Activated CD4-positive, alpha-beta T cell treated with anti-CD3 and anti-CD28 coated beads, Interleukin-2, amount 10 ng/mL, durations not matched to agents 7 days and 5 days (primary cell): ENCODE measurements at regions not wholly inside any gene's neighbourhood (a gene's known extent, or its start where the extent isn't known, plus 50 kb on each side); places are given as distances from the start of the nearest gene placed in this dataset.

ENCODE experiments used
- CTCF ChIA-PET: fragments of 350-600 bp; sonication (Branson Sonifier 250); formaldehyde crosslinking; loops from one replicate; lab custom pipeline; 2021; ENCODE audit warnings: antibody characterized with exemption; lab: Charles Lee
- POLR2A ChIA-PET: fragments of 350-600 bp; sonication (Branson Sonifier 250); formaldehyde crosslinking; loops from one replicate; lab custom pipeline; 2021; ENCODE audit warnings: antibody characterized with exemption; lab: Charles Lee
- DNase-seq: peaks from one replicate; pipeline ENCODE4 v3.0.0-alpha.2; 2020
- H3K27ac Mint-ChIP-seq: one replicate; pipeline ENCODE4 v1.8.0; 2021; ENCODE audit warnings: mild to moderate bottlenecking, moderate library complexity, mixed read lengths
- H3K27me3 Mint-ChIP-seq: one replicate; pipeline ENCODE4 v1.8.0; 2021; ENCODE audit warnings: mixed read lengths
- H3K36me3 Mint-ChIP-seq: one replicate; pipeline ENCODE4 v1.8.0; 2021; ENCODE audit warnings: low read depth, mixed read lengths
- H3K4me1 Mint-ChIP-seq: one replicate; pipeline ENCODE4 v1.8.0; 2021; ENCODE audit warnings: mixed read lengths
- H3K4me3 Mint-ChIP-seq: one replicate; pipeline ENCODE4 v1.8.0; 2021; ENCODE audit warnings: mild to moderate bottlenecking, moderate library complexity, mixed read lengths
- H3K9me3 Mint-ChIP-seq: one replicate; pipeline ENCODE4 v1.8.0; 2021; ENCODE audit warnings: mixed read lengths

DNA sequence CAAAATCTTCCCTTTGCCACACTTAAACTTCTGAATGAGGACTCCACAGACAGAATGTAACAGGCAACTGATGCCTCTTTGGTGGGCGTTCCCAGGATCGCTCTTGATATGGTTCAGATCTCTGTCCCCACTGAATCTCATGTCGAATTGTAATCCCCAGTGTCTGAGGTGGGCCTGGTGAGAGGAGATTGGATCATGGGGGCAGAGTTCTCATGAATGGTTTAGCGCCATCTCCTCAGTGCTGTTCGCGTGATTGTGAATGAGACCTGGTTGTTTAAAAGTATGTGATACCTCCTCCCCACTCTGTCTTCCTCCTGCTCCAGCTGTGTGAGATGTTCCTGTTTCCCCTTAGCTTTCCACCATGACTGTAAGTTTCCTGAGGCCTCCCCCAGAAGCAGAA is 111.1 kb upstream of the SLC66A3 start:
- no peaks in the 10 kb centered on the region for H3K36me3 Mint-ChIP-seq
- no peaks in the 10 kb centered on the region for H3K4me1 Mint-ChIP-seq
- no peak overlapping the region for H3K27ac Mint-ChIP-seq
- peaks cover 16% of the 10 kb centered on the region for H3K27me3 Mint-ChIP-seq
- ChIA-PET POLR2A (no interaction called here), CTCF (no interaction called here)
- no peak for DNase-seq
- no peak overlapping the region for H3K4me3 Mint-ChIP-seq
- H3K9me3 Mint-ChIP-seq = peaks cover 4% of the 10 kb centered on the region

DNA sequence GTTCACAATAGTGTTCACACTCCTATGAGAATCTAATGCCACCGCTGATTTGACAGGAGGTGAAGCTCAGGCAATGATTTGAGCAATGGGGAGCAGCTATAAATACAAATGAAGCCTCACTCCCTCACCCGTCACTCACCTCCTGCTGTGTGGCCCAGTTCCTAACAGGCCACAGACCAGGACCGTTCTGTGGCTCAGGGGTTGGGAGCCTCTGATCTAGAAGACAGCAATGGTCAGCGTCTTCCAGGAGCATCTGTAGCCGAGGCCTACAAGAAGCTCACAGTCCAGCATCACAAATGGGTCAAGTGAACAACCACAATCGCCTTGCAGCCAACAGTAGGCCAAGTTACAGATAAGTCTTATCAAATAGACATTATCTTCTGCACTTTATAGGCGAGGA is 110.0 kb upstream of the SLC66A3 start:
- H3K9me3 Mint-ChIP-seq = no peaks in the 10 kb centered on the region

DNA sequence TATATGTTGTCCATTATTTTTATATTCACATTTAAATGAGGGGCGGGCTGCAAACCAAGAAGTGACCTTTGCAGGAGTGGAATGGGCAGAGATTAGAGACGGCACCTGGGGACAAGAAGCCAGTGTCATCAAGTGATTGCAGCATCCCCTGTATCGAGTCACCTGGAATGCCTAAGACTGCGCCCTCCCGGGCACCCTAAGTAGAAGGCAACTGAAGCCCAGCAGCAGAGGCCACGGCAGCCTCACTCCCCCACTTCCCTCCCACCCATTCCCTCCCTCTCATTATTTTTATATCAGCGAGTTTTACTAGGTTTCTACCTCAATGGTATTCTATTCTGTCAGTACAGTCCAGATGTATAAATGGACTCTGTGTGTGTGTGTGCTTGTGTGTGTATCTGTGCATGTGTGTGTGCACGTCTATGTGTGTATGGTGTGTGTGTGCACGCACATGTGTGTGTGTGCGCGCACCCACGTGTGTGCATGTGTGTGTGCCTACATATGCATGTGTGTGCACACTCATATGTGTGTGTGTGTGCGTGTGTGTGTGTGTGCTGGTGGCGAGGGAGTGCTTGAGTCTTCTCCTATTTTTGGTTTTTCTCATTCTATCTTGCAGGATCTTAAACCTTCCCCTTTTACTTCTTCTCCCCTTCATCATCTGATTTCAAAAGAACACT is 106.8 kb upstream of the SLC66A3 start:
- Mint-ChIP-seq H3K36me3 (no peaks in the 10 kb centered on the region), H3K27ac (no peak overlapping the region), H3K4me3 (no peak overlapping the region), H3K27me3 (peaks cover 2% of the 10 kb centered on the region), H3K9me3 (no peaks in the 10 kb centered on the region), H3K4me1 (no peaks in the 10 kb centered on the region)
- no peak for DNase-seq
- ChIA-PET POLR2A (no interaction called here), CTCF (no interaction called here)

More for the DNA sequence above, 110.0 kb upstream of the SLC66A3 start:
- H3K4me1 Mint-ChIP-seq = no peaks in the 10 kb centered on the region
- H3K4me3 Mint-ChIP-seq = no peak overlapping the region
- ChIA-PET CTCF (no interaction called here), POLR2A (no interaction called here)
- H3K27ac Mint-ChIP-seq = no peak overlapping the region
- DNase-seq = no peak
- no peaks in the 10 kb centered on the region for H3K36me3 Mint-ChIP-seq
- peaks cover 9% of the 10 kb centered on the region for H3K27me3 Mint-ChIP-seq

DNA sequence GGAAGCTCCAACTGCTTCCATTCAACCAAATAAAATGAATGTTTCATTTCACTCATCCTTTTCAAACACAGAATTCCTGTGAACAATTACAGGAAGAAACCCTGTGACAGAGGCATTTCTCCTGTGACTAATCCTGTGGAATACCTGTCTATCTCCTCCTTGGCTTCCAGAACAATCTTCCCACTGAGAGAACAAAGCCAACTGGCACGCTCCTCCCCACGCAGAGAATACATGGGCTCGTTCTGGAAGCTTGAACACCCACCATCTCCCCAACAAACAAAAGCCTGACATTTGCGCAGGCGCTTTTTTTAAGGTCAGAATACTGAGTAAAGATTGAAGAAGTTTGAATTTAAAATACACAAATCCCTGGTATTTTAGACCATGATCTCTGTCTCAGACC is 104.7 kb upstream of the SLC66A3 start:
- Mint-ChIP-seq H3K4me3 (no peak overlapping the region), H3K27ac (no peak overlapping the region), H3K4me1 (no peaks in the 10 kb centered on the region), H3K36me3 (no peaks in the 10 kb centered on the region), H3K27me3 (no peaks in the 10 kb centered on the region), H3K9me3 (no peaks in the 10 kb centered on the region)
- no peak for DNase-seq
- ChIA-PET CTCF (no interaction called here), POLR2A (no interaction called here)

DNA sequence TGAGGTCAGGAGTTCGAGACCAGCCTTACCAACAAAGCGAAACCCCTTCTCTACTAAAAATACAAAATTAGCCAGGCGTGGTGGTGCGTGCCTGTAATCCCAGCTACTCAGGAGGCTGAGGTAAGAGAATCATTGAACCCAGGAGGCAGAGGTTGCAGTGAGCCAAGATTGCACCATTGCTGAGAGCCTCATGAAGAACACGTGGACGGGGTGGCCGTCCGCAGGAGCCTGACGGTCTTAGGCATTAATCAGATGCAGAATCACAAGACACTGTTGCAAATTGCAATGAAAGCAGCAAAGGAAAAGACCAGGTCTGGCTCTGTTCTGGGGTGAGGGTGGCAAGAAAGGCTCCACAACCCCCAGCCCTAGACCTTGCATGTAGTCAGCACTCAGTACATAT is 104.0 kb upstream of the SLC66A3 start:
- no peaks in the 10 kb centered on the region for H3K4me1 Mint-ChIP-seq
- H3K27ac Mint-ChIP-seq = no peak overlapping the region
- no peaks in the 10 kb centered on the region for H3K36me3 Mint-ChIP-seq
- H3K9me3 Mint-ChIP-seq = no peaks in the 10 kb centered on the region
- DNase-seq = no peak
- ChIA-PET POLR2A (no interaction called here), CTCF (no interaction called here)
- H3K27me3 Mint-ChIP-seq = no peaks in the 10 kb centered on the region
- no peak overlapping the region for H3K4me3 Mint-ChIP-seq

DNA sequence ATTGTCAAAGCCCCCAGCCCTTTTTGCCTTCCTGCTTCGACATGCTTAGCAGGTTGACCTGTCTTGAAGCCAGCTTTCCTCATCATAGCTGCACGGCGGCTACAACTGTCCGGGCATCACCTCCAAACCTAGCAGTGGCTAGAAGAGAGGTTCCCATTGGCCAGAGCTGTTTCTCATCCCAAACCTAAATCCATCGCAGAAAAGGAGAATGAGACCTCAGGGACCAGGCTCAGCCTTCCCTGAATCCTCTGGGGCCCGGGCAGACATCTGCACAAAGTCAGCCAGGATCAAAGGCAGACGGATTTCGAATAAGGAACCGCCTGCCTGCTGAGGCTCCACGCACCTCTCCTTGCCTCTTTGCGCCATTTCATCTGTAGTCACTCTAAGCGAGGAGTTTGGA is 101.7 kb upstream of the SLC66A3 start:
- Mint-ChIP-seq H3K36me3 (no peaks in the 10 kb centered on the region), H3K4me1 (no peaks in the 10 kb centered on the region), H3K27me3 (peaks cover 14% of the 10 kb centered on the region), H3K9me3 (no peaks in the 10 kb centered on the region), H3K27ac (no peak overlapping the region), H3K4me3 (no peak overlapping the region)
- no peak for DNase-seq
- POLR2A ChIA-PET = no interaction called here
- CTCF ChIA-PET = no interaction called here

DNA sequence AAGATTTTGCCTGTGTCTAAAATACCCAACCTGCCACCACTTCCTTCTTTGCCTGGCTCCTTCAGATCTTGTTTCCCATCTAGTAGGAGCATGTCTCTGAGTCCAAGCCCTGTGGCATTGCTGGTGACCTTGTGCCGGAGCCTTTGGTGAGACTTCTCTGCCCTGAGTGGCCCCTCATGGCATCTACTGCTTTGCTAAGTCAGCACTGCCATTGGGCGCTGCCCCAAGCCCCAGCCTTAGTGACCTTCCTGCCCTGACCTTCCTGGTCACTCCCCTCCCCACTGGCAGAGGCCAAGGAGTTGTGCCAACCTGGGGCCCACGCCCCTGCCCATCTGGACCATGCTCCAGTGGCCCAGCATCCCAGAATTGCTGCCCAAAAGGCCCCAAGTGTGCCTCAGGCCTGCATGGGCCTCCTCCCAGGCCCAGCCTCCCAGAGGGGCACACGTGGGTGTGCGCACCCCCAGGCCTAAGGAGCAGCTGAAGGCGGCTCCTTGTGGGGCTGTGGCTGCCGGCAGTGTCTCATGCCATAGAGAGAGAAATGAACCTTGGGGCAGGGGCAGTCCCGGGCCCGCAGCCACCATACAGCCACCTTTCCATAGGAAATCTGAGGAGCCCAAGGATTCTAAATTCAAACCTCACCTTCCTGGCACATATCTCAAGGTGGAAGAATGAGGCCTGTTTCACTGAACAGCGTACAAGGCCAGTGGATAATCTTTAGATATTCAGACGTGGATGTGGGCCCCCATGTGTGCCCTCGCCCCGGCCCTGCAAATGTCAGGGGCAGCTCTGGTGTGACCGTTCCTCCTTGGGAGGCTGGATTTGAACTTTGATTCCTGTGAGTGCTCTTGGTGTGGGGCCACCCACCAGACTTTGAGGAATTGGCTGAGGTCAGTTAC is 100.2 kb upstream of the SLC66A3 start:
- no peak overlapping the region for H3K27ac Mint-ChIP-seq
- no peak overlapping the region for H3K4me3 Mint-ChIP-seq
- no peaks in the 10 kb centered on the region for H3K36me3 Mint-ChIP-seq
- H3K9me3 Mint-ChIP-seq = no peaks in the 10 kb centered on the region
- no peak for DNase-seq
- ChIA-PET CTCF (no interaction called here), POLR2A (no interaction called here)
- H3K4me1 Mint-ChIP-seq = no peaks in the 10 kb centered on the region
- peaks cover 21% of the 10 kb centered on the region for H3K27me3 Mint-ChIP-seq

DNA sequence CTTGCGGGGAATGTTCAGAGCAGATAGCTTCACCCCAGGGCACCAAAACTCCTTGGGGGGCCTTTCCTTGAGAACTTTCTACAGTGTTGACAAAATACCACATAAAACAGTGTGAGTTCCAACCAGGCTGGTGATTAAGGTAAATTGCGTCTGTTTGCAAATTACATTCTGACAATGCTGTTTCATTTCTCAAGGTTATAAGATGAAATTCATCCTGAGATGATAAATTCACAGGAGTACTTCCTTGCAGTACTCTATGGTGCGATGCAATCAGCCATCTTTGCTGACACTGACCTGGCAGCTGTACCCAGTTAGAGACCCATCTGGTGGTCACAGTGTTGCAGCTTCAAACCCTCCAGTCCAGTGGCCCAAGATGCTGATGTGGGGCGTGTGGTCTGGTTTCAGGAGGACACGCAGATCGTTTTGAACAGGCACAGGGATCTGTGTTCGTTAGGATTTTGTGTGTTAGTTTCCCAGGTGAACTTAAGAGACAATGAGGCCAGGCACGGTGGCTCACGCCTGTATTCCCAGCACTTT is 99.5 kb upstream of the SLC66A3 start:
- Mint-ChIP-seq H3K4me3 (no peak overlapping the region), H3K4me1 (no peaks in the 10 kb centered on the region), H3K36me3 (no peaks in the 10 kb centered on the region), H3K9me3 (peaks cover 6% of the 10 kb centered on the region), H3K27me3 (peaks cover 27% of the 10 kb centered on the region), H3K27ac (no peak overlapping the region)
- no peak for DNase-seq
- POLR2A ChIA-PET = no interaction called here
- CTCF ChIA-PET = no interaction called here

DNA sequence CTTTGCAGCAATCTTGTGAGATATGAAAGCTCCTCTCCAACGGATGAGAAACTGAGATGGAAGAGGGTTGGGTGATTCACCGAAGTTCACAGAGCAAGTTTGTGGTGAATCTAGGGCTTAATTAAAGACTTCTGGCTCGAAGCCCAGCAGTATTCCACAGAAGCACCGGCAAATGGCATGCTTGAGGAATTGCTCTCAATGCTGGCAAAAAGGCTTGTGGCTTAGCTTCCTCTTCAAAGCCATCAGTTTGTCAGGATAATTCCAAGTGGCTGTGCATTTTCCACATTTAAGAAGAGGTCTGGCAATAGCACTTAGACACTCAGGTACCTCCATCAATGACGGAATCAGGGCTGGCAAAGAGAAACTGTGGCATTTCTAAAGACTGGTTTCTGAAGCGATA is 98.7 kb upstream of the SLC66A3 start:
- Mint-ChIP-seq H3K36me3 (no peaks in the 10 kb centered on the region), H3K9me3 (peaks cover 10% of the 10 kb centered on the region), H3K4me3 (no peak overlapping the region), H3K27ac (no peak overlapping the region), H3K4me1 (no peaks in the 10 kb centered on the region), H3K27me3 (peaks cover 31% of the 10 kb centered on the region)
- ChIA-PET POLR2A (no interaction called here), CTCF (no interaction called here)
- no peak for DNase-seq

DNA sequence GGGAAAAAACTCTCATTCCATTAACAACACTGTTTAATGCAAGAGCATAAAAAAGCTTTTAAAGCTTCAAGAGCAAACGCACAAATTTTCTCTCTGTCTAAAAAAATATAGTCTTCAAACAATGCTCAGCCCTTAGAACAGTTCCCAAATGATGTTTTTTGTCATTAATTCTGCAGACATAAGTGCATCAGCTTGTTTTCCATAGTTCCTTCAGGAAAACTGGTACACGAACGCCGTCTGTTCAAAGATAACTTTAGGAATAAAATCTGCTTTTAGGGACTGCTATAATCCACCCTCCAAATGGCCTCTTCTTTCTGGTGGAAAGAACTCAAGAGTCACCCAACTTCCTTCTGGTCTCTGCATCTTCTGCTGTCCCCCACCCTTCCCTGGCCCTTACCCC is 98.2 kb upstream of the SLC66A3 start:
- DNase-seq = no peak
- H3K27me3 Mint-ChIP-seq = peaks cover 32% of the 10 kb centered on the region
- H3K36me3 Mint-ChIP-seq = no peaks in the 10 kb centered on the region
- peaks cover 11% of the 10 kb centered on the region for H3K9me3 Mint-ChIP-seq
- POLR2A ChIA-PET = no interaction called here
- H3K27ac Mint-ChIP-seq = no peak overlapping the region
- no peaks in the 10 kb centered on the region for H3K4me1 Mint-ChIP-seq
- CTCF ChIA-PET = no interaction called here
- no peak overlapping the region for H3K4me3 Mint-ChIP-seq

DNA sequence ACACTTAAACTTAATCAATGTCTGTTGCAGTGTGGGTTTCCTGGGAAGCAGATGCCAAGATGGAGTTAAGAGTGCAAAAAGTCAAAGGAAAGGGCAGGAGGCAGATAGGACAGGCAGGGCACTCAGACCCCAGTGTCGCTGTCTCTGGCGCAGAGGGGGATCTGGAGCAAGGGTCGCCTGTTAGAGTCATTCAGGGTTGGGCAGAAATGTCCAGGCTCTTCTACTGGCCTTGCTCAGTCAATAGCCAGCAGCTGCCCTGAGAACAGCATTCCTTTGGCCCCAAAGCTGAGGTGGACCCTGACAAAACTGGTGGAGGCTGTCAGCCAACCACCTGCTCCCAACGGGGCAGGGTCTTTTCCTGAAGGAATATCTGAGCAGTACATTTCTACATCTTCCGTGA is 97.1 kb upstream of the SLC66A3 start:
- no peak for DNase-seq
- no peaks in the 10 kb centered on the region for H3K36me3 Mint-ChIP-seq
- ChIA-PET POLR2A (no interaction called here), CTCF (no interaction called here)
- peaks cover 38% of the 10 kb centered on the region for H3K27me3 Mint-ChIP-seq
- no peak overlapping the region for H3K27ac Mint-ChIP-seq
- H3K4me1 Mint-ChIP-seq = no peaks in the 10 kb centered on the region
- no peak overlapping the region for H3K4me3 Mint-ChIP-seq
- H3K9me3 Mint-ChIP-seq = peaks cover 12% of the 10 kb centered on the region

DNA sequence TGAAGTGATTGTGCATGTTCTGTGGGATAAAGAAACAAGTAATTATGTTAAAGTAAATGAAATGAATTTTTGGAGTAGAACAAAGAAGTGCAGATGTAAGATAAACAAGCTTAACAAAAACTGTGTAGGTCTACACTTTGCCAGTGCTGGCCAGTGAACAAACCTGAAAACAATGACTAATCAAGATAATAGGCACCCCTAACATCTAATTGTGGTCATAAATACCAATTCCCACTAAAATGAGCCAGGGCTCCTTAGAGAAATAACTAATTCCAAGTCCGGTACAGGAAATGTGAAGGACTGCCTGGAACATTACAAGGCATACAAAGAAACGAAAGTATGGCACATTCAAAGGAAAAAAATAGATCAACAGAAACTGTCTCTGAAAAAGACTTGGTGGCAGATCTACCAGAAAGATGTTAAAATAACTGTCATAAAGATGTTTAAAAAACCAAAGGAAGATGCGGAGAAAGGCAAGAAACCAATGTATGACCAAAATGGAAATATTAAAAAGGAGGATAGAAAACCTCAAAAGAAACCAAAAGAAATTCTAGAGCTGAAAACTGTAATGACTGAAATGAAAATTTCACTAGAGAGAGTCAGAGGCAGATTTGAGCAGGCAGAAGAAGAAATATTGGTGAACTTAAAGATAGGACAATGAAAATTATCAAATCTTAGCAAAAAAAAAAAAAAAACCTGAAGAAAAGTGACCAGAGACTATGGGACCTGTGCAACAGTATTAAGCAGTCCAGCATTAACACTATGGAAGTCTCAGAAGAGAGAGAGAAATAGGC is 94.7 kb upstream of the SLC66A3 start:
- Mint-ChIP-seq H3K4me1 (no peaks in the 10 kb centered on the region), H3K27me3 (peaks cover 51% of the 10 kb centered on the region), H3K9me3 (peaks cover 15% of the 10 kb centered on the region), H3K27ac (no peak overlapping the region), H3K36me3 (no peaks in the 10 kb centered on the region), H3K4me3 (no peak overlapping the region)
- ChIA-PET CTCF (interaction anchor here (0.6 kb wide), 1 partner anchor 332 kb away, joined by 3 read pairs; no protein-coding TSS in a partner anchor), POLR2A (no interaction called here)
- DNase-seq = no peak
